A172 (cell line): ENCODE measurements at regions not wholly inside any gene's neighbourhood (a gene's known extent, or its start where the extent isn't known, plus 50 kb on each side); places are given as distances from the start of the nearest gene placed in this dataset.

ENCODE experiments used
- DNase-seq: peaks from one replicate; pipeline ENCODE4 v3.0.0-alpha.2; 2015; ENCODE audit warnings: low spot score

GRCh38 chr4:54929459-54929858 is 195.9 kb downstream of the KDR start:
- peak; percentile 4 for DNase-seq

GRCh38 chr4:54924891-54925290 is 200.5 kb downstream of the KDR start:
- DNase-seq = peak; percentile 11

GRCh38 chr4:54915276-54915675 is 210.1 kb downstream of the KDR start:
- DNase-seq = no peak

GRCh38 chr4:54914781-54915180 is 210.6 kb downstream of the KDR start:
- DNase-seq = no peak

GRCh38 chr4:54913751-54914526 is 211.5 kb downstream of the KDR start:
- no peak for DNase-seq

GRCh38 chr4:54912155-54912554 is 213.2 kb downstream of the KDR start:
- DNase-seq = no peak

GRCh38 chr4:54909961-54910360 is 215.4 kb downstream of the KDR start:
- no peak for DNase-seq

- no peak for DNase-seq
Measured at GRCh38 chr4:54908763-54909162, 216.6 kb downstream of the KDR start.

GRCh38 chr4:54904953-54905352 is 220.4 kb downstream of the KDR start:
- no peak for DNase-seq

GRCh38 chr4:54902976-54903375 is 222.4 kb downstream of the KDR start:
- DNase-seq = no peak

GRCh38 chr4:54902271-54902670 is 223.1 kb downstream of the KDR start:
- peak; percentile 14 for DNase-seq

- no peak for DNase-seq
Measured at GRCh38 chr4:54901202-54901601, 224.2 kb downstream of the KDR start.

GRCh38 chr4:54898656-54899340 is 226.6 kb downstream of the KDR start:
- DNase-seq = no peak

GRCh38 chr4:54898056-54898562 is 227.3 kb downstream of the KDR start:
- DNase-seq = no peak

- no peak for DNase-seq
Measured at GRCh38 chr4:54897590-54897989, 227.8 kb downstream of the KDR start.

- no peak for DNase-seq
Measured at GRCh38 chr4:54882616-54883015, 224.9 kb downstream of the KIT start.

GRCh38 chr4:54879576-54879975 is 221.8 kb downstream of the KIT start:
- peak; percentile 65 for DNase-seq

- peak; percentile 54 for DNase-seq
Measured at GRCh38 chr4:54877006-54877405, 219.2 kb downstream of the KIT start.

- peak; percentile 55 for DNase-seq
Measured at GRCh38 chr4:54872261-54872660, 214.5 kb downstream of the KIT start.

GRCh38 chr4:54863571-54864255 is 206.0 kb downstream of the KIT start:
- DNase-seq = no peak

GRCh38 chr4:54861201-54861600 is 203.4 kb downstream of the KIT start:
- no peak for DNase-seq

GRCh38 chr4:54855191-54855854 is 197.6 kb downstream of the KIT start:
- no peak for DNase-seq
